Keratinocyte (primary cell): ENCODE measurements at regions not wholly inside any gene's neighbourhood (a gene's known extent, or its start where the extent isn't known, plus 50 kb on each side); places are given as distances from the start of the nearest gene placed in this dataset.

Source experiments
- CTCF ChIP-seq, 3 experiments: IDR thresholded peaks in 1 of 3; conservative IDR thresholded peaks in 1 of 3; optimal IDR thresholded peaks in 1 of 3; 2 replicates in 2 of 3; 3 replicates in 1 of 3; pipeline versions ENCODE3 to v1.5.1; 2011; ENCODE audit warnings: low read length in 3 of 3, mild to moderate bottlenecking in 3 of 3, moderate library complexity in 2 of 3, control low read depth in 1 of 3, inconsistent platforms in 1 of 3; ENCODE audit not compliant: insufficient read depth in 2 of 3; ENCODE audit errors: extremely low read depth in 1 of 3
- EZH2 ChIP-seq: IDR thresholded peaks from one replicate; pipeline ENCODE4 v1.6.1; 2012; ENCODE audit warnings: inconsistent platforms, mild to moderate bottlenecking, low read length, moderate library complexity

DNA sequence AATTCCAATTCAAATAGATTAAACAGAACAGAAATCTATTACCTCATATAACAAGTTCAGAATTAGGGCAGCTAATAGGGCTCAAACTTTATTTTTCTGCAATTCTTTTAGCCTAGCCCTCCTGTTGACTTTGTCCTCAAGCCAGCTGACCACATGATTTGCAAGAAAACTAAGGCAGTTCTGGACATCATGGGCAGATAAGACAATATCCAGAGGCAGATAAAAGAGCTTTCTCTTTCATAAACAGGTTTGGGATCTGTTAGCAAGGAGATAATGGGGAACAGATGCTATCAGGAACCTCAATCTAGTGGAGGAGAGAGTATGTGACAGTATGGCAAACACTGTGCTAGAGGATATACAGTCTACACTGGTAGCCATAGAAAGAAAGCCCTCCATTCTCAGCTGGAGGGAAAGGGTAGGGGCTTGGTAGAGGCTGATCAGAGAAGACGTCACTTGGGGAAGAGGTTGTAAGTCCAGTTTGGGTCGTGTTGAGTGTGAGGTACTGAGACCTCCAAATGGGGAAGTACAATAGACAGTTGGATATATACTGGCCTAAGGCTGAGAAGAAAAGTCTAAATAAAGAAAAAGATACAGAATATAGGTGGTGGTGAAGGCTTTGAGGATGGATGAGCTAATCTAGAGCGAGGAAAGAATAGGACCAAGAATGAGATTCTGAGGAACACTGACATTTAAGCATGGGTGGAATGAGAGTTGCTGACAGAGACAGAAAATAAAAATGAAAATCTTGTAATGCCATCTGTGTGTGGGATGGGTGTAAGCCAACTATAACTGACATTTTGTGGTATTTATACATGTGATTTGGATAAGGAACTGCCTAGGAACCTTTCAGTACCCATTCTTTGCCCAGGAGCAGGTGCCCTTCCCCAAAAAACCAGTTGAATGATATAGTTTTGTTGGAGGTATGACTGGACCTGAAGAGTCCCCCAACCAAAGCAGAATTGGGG lies 67.4 kb downstream of the CYB561 start:
- TF ChIP-seq CTCF (optimal IDR thresholded peaks at IDR 0.05 in 1 of 3, IDR thresholded peaks at IDR 0.05 in 1 of 3, conservative IDR thresholded peaks at IDR 0.05 in 1 of 3; ENCODE audit: extremely low read depth in 1 of 3, insufficient read depth in 2 of 3, low read length in 3 of 3) (no peak), EZH2 (no peak)
